HCT116 (cell line): ENCODE measurements at regions not wholly inside any gene's neighbourhood (a gene's known extent, or its start where the extent isn't known, plus 50 kb on each side); places are given as distances from the start of the nearest gene placed in this dataset.

Source experiments
- ATAC-seq: fragments of 200-7000 bp; cut with Tn5 transposase; 2 replicates; pipeline ENCODE4 v1.9.1; 2020; ENCODE audit warnings: mild to moderate bottlenecking, moderate library complexity
- BruUV-seq: library from RNA; stranded (reverse); fragments of 400-500 nt; replicated peaks from 2 replicates; lab custom pipeline; 2021; lab: Mats Ljungman, UMichigan
- CTCF ChIA-PET: fragments of 300-600 bp; sonication (Branson Sonifier 250); formaldehyde crosslinking; loops from one replicate; lab custom pipeline; 2021; ENCODE audit warnings: antibody characterized with exemption; lab: Charles Lee
- POLR2A ChIA-PET: fragments of 300-600, 350-600 bp; sonication (Branson Sonifier 250); formaldehyde crosslinking; loops from one replicate; lab custom pipeline; 2021; ENCODE audit warnings: antibody characterized with exemption; lab: Charles Lee
- RAD21 ChIA-PET, 2 experiments: fragments of 300-600 bp; sonication (Branson Sonifier 250); formaldehyde crosslinking; loops; one replicate each; lab custom pipeline; 2023; ENCODE audit warnings: low total read pairs in 2 of 2; ENCODE audit not compliant: uncharacterized antibody in 2 of 2, unreplicated experiment in 2 of 2, low non-redundant PET in 1 of 2; lab: Charles Lee
- DNase-seq: peaks from one replicate; pipeline ENCODE4 v3.0.0-alpha.2; 2010; ENCODE audit warnings: low read depth, low spot score
- H2AFZ ChIP-seq: fragments of 200-600 bp; shearing (Covaris generic), sonication (generic); 2 replicates; pipeline ENCODE4 v1.6.1; 2017; ENCODE audit warnings: low read depth, mixed run types, mixed read lengths, antibody characterized with exemption, low read length; ENCODE audit not compliant: poor library complexity, severe bottlenecking
- H3K27ac ChIP-seq: 2 replicates; pipeline ENCODE4 v1.5.1; 2012; ENCODE audit warnings: low read depth, low read length
- H3K27me3 ChIP-seq: fragments of 200-600 bp; sonication (generic); 2 replicates; pipeline ENCODE4 v1.6.1; 2016; ENCODE audit warnings: mixed run types, low read length, mixed read lengths; ENCODE audit not compliant: insufficient read depth
- H3K36me3 ChIP-seq, 2 experiments: fragments of 200-500 bp in 1 of 2; fragments of 200-600 bp in 1 of 2; sonication (Bioruptor generic) in 1 of 2; sonication (generic) in 1 of 2; 2 replicates each; pipeline versions ENCODE4 v1.5.1 to v1.6.1; 2014 to 2016; ENCODE audit warnings: low read length in 2 of 2, inconsistent platforms in 1 of 2, mixed read lengths in 1 of 2, mixed run types in 1 of 2; ENCODE audit not compliant: insufficient read depth in 2 of 2, control insufficient read depth in 1 of 2
- H3K4me1 ChIP-seq, 2 experiments: fragments of 200-600 bp in 1 of 2; sonication (generic) in 1 of 2; 2 replicates each; pipeline versions ENCODE4 v1.5.1 to v1.6.1; 2012 to 2017; ENCODE audit warnings: low read length in 2 of 2, inconsistent platforms in 1 of 2, mild to moderate bottlenecking in 1 of 2, mixed read lengths in 1 of 2, mixed run types in 1 of 2, moderate library complexity in 1 of 2; ENCODE audit not compliant: insufficient read depth in 2 of 2, control insufficient read depth in 1 of 2
- H3K4me2 ChIP-seq: fragments of 200-600 bp; sonication (generic); 2 replicates; pipeline ENCODE4 v1.6.1; 2017; ENCODE audit warnings: mixed run types, low read length, mixed read lengths
- H3K4me3 ChIP-seq, 2 experiments: fragments of 200-600 bp in 1 of 2; sonication (generic) in 1 of 2; replicated peaks in 1 of 2; 2 replicates each; pipeline ENCODE4 v1.5.1; 2011 to 2016; ENCODE audit warnings: low read length in 2 of 2, control low read depth in 1 of 2, low read depth in 1 of 2, mild to moderate bottlenecking in 1 of 2, mixed read lengths in 1 of 2, mixed run types in 1 of 2
- H3K79me2 ChIP-seq: fragments of 200-600 bp; sonication (generic); 2 replicates; pipeline ENCODE4 v1.6.1; 2017; ENCODE audit warnings: mild to moderate bottlenecking, mixed run types, low read length, moderate library complexity, mixed read lengths; ENCODE audit not compliant: insufficient read depth
- H3K9ac ChIP-seq: fragments of 200-600 bp; sonication (generic); 2 replicates; pipeline ENCODE4 v1.6.1; 2016; ENCODE audit warnings: low read length, mixed read lengths
- H3K9me2 ChIP-seq: fragments of 200-600 bp; sonication (generic), shearing (Covaris generic); 2 replicates; pipeline ENCODE4 v1.6.1; 2017; ENCODE audit warnings: mixed run types, mild to moderate bottlenecking, moderate library complexity; ENCODE audit not compliant: insufficient read depth
- H3K9me3 ChIP-seq, 2 experiments: fragments of 200-500 bp in 1 of 2; fragments of 200-600 bp in 1 of 2; sonication (Bioruptor generic) in 1 of 2; sonication (generic) in 1 of 2; 2 replicates each; pipeline ENCODE4 v1.6.1; 2014 to 2017; ENCODE audit warnings: low read length in 2 of 2, mixed read lengths in 2 of 2, inconsistent platforms in 1 of 2, low read depth in 1 of 2, mild to moderate bottlenecking in 1 of 2, mixed run types in 1 of 2, moderate library complexity in 1 of 2; ENCODE audit not compliant: control insufficient read depth in 1 of 2, insufficient read depth in 1 of 2
- H4K20me1 ChIP-seq: fragments of 200-600 bp; sonication (generic), shearing (Covaris generic); 2 replicates; pipeline ENCODE4 v1.6.1; 2017; ENCODE audit warnings: mixed run types, mild to moderate bottlenecking, moderate library complexity; ENCODE audit not compliant: insufficient read depth
- CBX3 ChIP-seq: IDR thresholded peaks from 2 replicates; pipeline ENCODE4 v1.6.1; 2012; ENCODE audit warnings: low read depth
- CEBPB ChIP-seq: IDR thresholded peaks from 2 replicates; pipeline ENCODE4 v1.6.1; 2012; ENCODE audit warnings: low read depth
- CTCF ChIP-seq, 3 experiments: fragments of 200-600 bp in 1 of 3; sonication (generic) in 1 of 3; IDR thresholded peaks in 2 of 3; conservative IDR thresholded peaks in 1 of 3; 2 replicates each; pipeline ENCODE4 v1.5.1; 2012 to 2017; ENCODE audit warnings: low read depth in 2 of 3, low read length in 2 of 3, antibody characterized with exemption in 1 of 3, borderline replicate concordance in 1 of 3, control low read depth in 1 of 3, mild to moderate bottlenecking in 1 of 3, mixed read lengths in 1 of 3, mixed run types in 1 of 3, moderate library complexity in 1 of 3; ENCODE audit not compliant: insufficient read depth in 1 of 3
- EZH2 ChIP-seq: fragments of 200-600 bp; sonication (generic); IDR thresholded peaks from 2 replicates; pipeline ENCODE4 v1.6.1; 2017; ENCODE audit warnings: antibody characterized with exemption, mixed run types
- EZH2phosphoT487 ChIP-seq: fragments of 200-600 bp; IDR thresholded peaks from 2 replicates; pipeline ENCODE4 v1.6.1; 2018; ENCODE audit warnings: antibody characterized with exemption, borderline replicate concordance
- FOSL1 ChIP-seq: IDR thresholded peaks from 2 replicates; pipeline ENCODE4 v1.6.1; 2012; ENCODE audit warnings: low read depth
- JUND ChIP-seq: IDR thresholded peaks from 2 replicates; pipeline ENCODE4 v1.6.1; 2012
- MAX ChIP-seq: IDR thresholded peaks from 2 replicates; pipeline ENCODE4 v1.6.1; 2012
- POLR2A ChIP-seq: IDR thresholded peaks from 2 replicates; pipeline ENCODE4 v1.7.0; 2011; ENCODE audit warnings: borderline replicate concordance; ENCODE audit not compliant: insufficient read depth, insufficient read length; ENCODE audit errors: extremely low read depth
- POLR2AphosphoS5 ChIP-seq: IDR thresholded peaks from 2 replicates; pipeline ENCODE4 v1.6.1; 2011; ENCODE audit warnings: mild to moderate bottlenecking, low read depth, low read length, moderate library complexity
- RAD21 ChIP-seq: IDR thresholded peaks from 2 replicates; pipeline ENCODE4 v1.6.1; 2012; ENCODE audit warnings: low read depth, mild to moderate bottlenecking
- REST ChIP-seq: IDR thresholded peaks from 2 replicates; pipeline ENCODE4 v1.6.1; 2012; ENCODE audit warnings: low read depth
- SP1 ChIP-seq: IDR thresholded peaks from 2 replicates; pipeline ENCODE4 v1.6.1; 2012; ENCODE audit warnings: low read depth
- SRF ChIP-seq: IDR thresholded peaks from 2 replicates; pipeline ENCODE4 v1.6.1; 2012; ENCODE audit warnings: low read depth
- TCF7L2 ChIP-seq: IDR thresholded peaks from 2 replicates; pipeline ENCODE4 v1.7.0; 2011; ENCODE audit warnings: borderline replicate concordance, inconsistent platforms; ENCODE audit not compliant: insufficient read depth, insufficient read length; ENCODE audit errors: extremely low read depth
- YY1 ChIP-seq: IDR thresholded peaks from 2 replicates; pipeline ENCODE4 v1.6.1; 2011; ENCODE audit warnings: low read length, low read depth, moderate library complexity, mild to moderate bottlenecking; ENCODE audit not compliant: insufficient replicate concordance; ENCODE audit errors: extremely low read depth
- ZBTB33 ChIP-seq: IDR thresholded peaks from 2 replicates; pipeline ENCODE4 v1.6.1; 2011; ENCODE audit warnings: mild to moderate bottlenecking, low read length, moderate library complexity; ENCODE audit not compliant: insufficient replicate concordance; ENCODE audit errors: extremely low read depth
- ZFX ChIP-seq: fragments of 450-650 bp; IDR thresholded peaks from 2 replicates; pipeline ENCODE4 v1.6.1; 2017
- intact Hi-C: fragments of 100-400 bp; cut with micrococcal nuclease; formaldehyde crosslinking; loops from 2 replicates; pipeline ENCODE4 v1.10.0; 2022
- TF ChIP-seq, protein P1 (sequence below): IDR thresholded peaks from 2 replicates; pipeline ENCODE4 v1.6.1; 2012

DNA sequence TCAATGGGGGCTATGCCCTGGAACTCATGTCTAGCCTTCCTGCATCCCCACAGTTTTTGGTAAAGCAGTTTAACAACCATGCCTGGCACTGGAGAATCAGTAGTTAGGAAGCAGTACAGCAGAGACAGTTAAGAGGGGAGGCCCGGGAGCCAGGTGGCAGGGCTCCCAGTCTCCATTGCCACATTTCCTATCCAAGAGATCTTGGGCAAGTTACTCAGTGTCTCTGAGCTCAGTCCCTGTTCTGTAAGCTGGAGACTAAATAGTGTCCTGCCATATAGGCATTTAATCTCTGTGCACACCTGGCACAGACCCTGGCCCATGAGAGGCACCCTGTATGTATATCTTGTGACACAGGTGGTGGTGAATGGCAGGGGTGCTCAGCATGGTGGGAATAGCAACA lies 156.1 kb upstream of the EOLA2 start:
- H3K4me3 ChIP-seq = no peak overlapping the region
- RAD21 ChIA-PET = no interaction called here
- no peaks in the 10 kb centered on the region for H3K27me3 ChIP-seq
- ATAC-seq (no peak), DNase-seq (no peak)
- no peak overlapping the region for H3K27ac ChIP-seq
- H3K79me2 ChIP-seq = no peaks in the 10 kb centered on the region
- intact Hi-C loops = no loop called here
- no peak overlapping the region for H3K9ac ChIP-seq
- BruUV-seq = no TSS peak
- CTCF ChIA-PET = no interaction called here
- H3K9me3 ChIP-seq = no peaks in the 10 kb centered on the region
- no peak for TF ChIP-seq EZH2phosphoT487
- no peak for TF ChIP-seq MAX
- no peak for TF ChIP-seq CBX3
- TF ChIP-seq TCF7L2 = no peak
- no peak for TF ChIP-seq JUND
- TF ChIP-seq POLR2AphosphoS5 = no peak
- TF ChIP-seq YY1 = no peak
- no peak for TF ChIP-seq SRF
- no peak for TF ChIP-seq CTCF (IDR thresholded peaks at IDR 0.05 in 2 of 3, conservative IDR thresholded peaks at IDR 0.05 in 1 of 3; ENCODE audit: borderline replicate concordance in 1 of 3, insufficient read depth in 1 of 3, low read depth in 2 of 3, low read length in 2 of 3)
- TF ChIP-seq SP1 = no peak
- TF ChIP-seq FOSL1 = no peak
- no peak for TF ChIP-seq EZH2
- TF ChIP-seq ZBTB33 = no peak
- TF ChIP-seq, protein P1, sequence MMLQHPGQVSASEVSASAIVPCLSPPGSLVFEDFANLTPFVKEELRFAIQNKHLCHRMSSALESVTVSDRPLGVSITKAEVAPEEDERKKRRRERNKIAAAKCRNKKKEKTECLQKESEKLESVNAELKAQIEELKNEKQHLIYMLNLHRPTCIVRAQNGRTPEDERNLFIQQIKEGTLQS = no peak
- no peak for TF ChIP-seq RAD21
- TF ChIP-seq CEBPB = no peak
- TF ChIP-seq ZFX = no peak
- TF ChIP-seq REST = no peak
- no peak for TF ChIP-seq POLR2A
- POLR2A ChIA-PET = no interaction called here
- H2AFZ ChIP-seq = no peak overlapping the region
- no peaks in the 10 kb centered on the region for H3K9me2 ChIP-seq
- no peaks in the 10 kb centered on the region for H3K36me3 ChIP-seq
- H3K4me2 ChIP-seq = no peak overlapping the region
- no peaks in the 10 kb centered on the region for H3K4me1 ChIP-seq
- no peaks in the 10 kb centered on the region for H4K20me1 ChIP-seq
